Neuron (in vitro differentiated cells): ENCODE measurements at regions not wholly inside any gene's neighbourhood (a gene's known extent, or its start where the extent isn't known, plus 50 kb on each side); places are given as distances from the start of the nearest gene placed in this dataset.

ENCODE experiments used
- H2AFZ ChIP-seq: one replicate; pipeline ENCODE4 v1.6.1; 2013; ENCODE audit warnings: low read depth, mild to moderate bottlenecking, inconsistent platforms, low read length, moderate library complexity
- H3K27me3 ChIP-seq: one replicate; pipeline ENCODE4 v1.6.1; 2013; ENCODE audit warnings: low read length; ENCODE audit not compliant: insufficient read depth
- H3K36me3 ChIP-seq: one replicate; pipeline ENCODE4 v1.6.1; 2013; ENCODE audit warnings: low read length; ENCODE audit not compliant: insufficient read depth
- H3K4me1 ChIP-seq: one replicate; pipeline ENCODE4 v1.6.1; 2013; ENCODE audit warnings: low read length; ENCODE audit not compliant: insufficient read depth
- H3K4me3 ChIP-seq: 2 replicates; pipeline ENCODE4 v1.5.1; 2013; ENCODE audit warnings: mild to moderate bottlenecking, low read length, moderate library complexity
- H3K9me3 ChIP-seq: one replicate; pipeline ENCODE4 v1.6.1; 2013; ENCODE audit warnings: low read length

GRCh38 chr1:99580451-99580850 lies 65.5 kb upstream of the PALMD start:
- Histone ChIP-seq H2AFZ (no peak overlapping the region), H3K9me3 (peaks cover 6% of the 10 kb centered on the region), H3K4me1 (peaks cover 16% of the 10 kb centered on the region), H3K36me3 (no peaks in the 10 kb centered on the region), H3K27me3 (no peaks in the 10 kb centered on the region), H3K4me3 (no peak overlapping the region)

DNA sequence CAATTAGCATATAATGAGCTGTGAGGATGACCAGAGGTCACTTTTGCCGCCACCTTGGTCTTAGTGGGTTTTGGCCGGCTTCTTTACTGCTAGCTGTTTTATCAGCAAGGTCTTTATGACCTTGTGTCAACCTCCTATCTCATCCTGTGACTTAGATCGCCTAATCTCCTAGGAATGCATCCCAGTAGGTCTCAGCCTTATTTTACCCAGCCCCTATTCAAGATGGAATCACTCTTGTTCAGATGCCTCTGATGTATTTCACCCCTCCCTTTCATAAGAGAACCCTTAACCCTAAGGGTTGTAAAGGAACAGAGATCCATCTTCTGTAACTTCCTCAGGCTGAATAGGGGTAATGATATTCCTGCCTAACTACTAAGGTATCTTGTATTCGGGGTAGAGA lies 58.9 kb upstream of the PALMD start:
- H3K27me3 ChIP-seq, result no peaks in the 10 kb centered on the region
- no peaks in the 10 kb centered on the region for H3K9me3 ChIP-seq
- H2AFZ ChIP-seq, result no peak overlapping the region
- no peaks in the 10 kb centered on the region for H3K36me3 ChIP-seq
- no peak overlapping the region for H3K4me3 ChIP-seq
- no peaks in the 10 kb centered on the region for H3K4me1 ChIP-seq

DNA sequence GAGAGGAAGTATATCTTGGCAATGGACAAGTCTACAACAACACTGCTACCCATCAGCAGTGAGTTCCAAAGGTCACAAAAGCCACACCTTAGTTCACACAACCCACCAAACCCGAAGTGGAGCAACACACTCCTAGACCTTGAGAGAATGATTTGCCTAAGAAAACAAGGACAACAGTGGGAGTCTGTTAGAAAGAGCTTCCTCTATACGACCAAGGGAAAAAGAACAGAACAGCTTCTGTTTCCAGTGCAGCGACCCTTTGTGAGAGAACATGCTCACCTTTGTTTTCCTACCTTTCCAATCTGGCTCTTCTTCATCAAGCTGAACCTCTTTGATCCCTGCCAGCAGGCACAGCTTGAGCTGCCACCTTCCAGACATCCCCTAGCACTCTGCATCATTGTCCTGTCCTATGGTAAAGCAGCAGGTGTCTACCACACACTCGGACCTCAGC lies 56.7 kb upstream of the PALMD start:
- Histone ChIP-seq H3K36me3 (no peaks in the 10 kb centered on the region), H2AFZ (no peak overlapping the region), H3K4me3 (no peak overlapping the region), H3K4me1 (no peaks in the 10 kb centered on the region), H3K9me3 (no peaks in the 10 kb centered on the region), H3K27me3 (no peaks in the 10 kb centered on the region)

- H3K4me3 ChIP-seq, result no peak overlapping the region
- H3K9me3 ChIP-seq, result no peaks in the 10 kb centered on the region
- H2AFZ ChIP-seq, result no peak overlapping the region
- H3K4me1 ChIP-seq, result no peaks in the 10 kb centered on the region
- no peaks in the 10 kb centered on the region for H3K27me3 ChIP-seq
- H3K36me3 ChIP-seq, result no peaks in the 10 kb centered on the region
Observed at GRCh38 chr1:99590578-99591209, 55.2 kb upstream of the PALMD start.

- Histone ChIP-seq H3K4me1 (no peaks in the 10 kb centered on the region), H3K27me3 (no peaks in the 10 kb centered on the region), H3K36me3 (no peaks in the 10 kb centered on the region), H3K9me3 (no peaks in the 10 kb centered on the region), H3K4me3 (no peak overlapping the region), H2AFZ (no peak overlapping the region)
Observed at GRCh38 chr1:99591886-99592285, 54.0 kb upstream of the PALMD start.

DNA sequence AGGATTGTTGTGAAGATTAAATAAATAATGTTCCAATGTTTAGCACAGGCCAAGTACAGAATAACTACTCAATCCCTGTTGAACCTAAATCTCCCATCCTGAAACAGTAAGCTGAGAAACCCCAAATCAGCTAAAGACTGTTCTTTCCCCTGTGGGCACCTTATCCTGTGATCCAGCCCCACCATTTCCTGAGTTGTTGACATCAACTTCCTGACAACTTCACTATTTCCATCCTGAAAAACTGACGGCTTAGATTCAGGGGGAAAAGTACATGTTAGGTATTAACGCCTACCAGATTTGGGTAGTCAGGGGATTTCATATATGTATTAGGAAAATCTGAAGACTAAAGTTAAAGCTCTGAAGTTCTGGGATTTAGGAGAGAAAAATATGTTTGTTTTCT lies 51.7 kb upstream of the PALMD start:
- Histone ChIP-seq H3K9me3 (no peaks in the 10 kb centered on the region), H3K36me3 (no peaks in the 10 kb centered on the region), H3K4me1 (peaks cover 7% of the 10 kb centered on the region), H2AFZ (no peak overlapping the region), H3K27me3 (no peaks in the 10 kb centered on the region), H3K4me3 (no peak overlapping the region)

GRCh38 chr1:99595041-99595440 lies 50.9 kb upstream of the PALMD start:
- H3K9me3 ChIP-seq, result no peaks in the 10 kb centered on the region

DNA sequence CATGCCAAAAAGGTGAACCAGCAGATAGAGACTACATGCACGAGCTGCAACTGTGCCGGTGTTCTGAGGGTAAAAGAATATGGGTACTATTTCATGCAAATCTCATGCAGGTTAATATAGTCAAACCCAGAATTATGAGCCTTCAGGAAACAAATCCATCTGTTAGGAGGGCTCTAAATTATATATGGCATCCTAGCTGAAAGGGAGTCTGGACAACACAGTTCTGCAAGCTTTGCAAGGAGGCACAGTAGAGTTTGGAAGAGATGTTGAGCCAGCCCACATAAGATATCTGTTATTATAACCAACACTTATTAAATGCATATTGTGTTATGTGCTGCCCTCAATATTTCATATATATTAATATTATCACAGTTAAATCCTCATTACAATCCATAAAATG lies 50.5 kb upstream of the PALMD start:
- Histone ChIP-seq H3K4me3 (no peak overlapping the region), H3K27me3 (no peaks in the 10 kb centered on the region), H2AFZ (no peak overlapping the region)

More at GRCh38 chr1:99595041-99595440, 50.9 kb upstream of the PALMD start:
- no peak overlapping the region for H2AFZ ChIP-seq
- H3K36me3 ChIP-seq, result no peaks in the 10 kb centered on the region
- no peaks in the 10 kb centered on the region for H3K27me3 ChIP-seq
- peaks cover 16% of the 10 kb centered on the region for H3K4me1 ChIP-seq
- H3K4me3 ChIP-seq, result no peak overlapping the region

More for the DNA sequence above, 50.5 kb upstream of the PALMD start:
- Histone ChIP-seq H3K4me1 (peaks cover 20% of the 10 kb centered on the region), H3K9me3 (no peaks in the 10 kb centered on the region), H3K36me3 (no peaks in the 10 kb centered on the region)
